LNCAP (cell line): ENCODE measurements at regions not wholly inside any gene's neighbourhood (a gene's known extent, or its start where the extent isn't known, plus 50 kb on each side); places are given as distances from the start of the nearest gene placed in this dataset.

Experiments used
- CTCF ChIP-seq: fragments of 450-650 bp; IDR thresholded peaks from 2 replicates; pipeline ENCODE4 v1.5.1; 2017; ENCODE audit warnings: mild to moderate bottlenecking

DNA sequence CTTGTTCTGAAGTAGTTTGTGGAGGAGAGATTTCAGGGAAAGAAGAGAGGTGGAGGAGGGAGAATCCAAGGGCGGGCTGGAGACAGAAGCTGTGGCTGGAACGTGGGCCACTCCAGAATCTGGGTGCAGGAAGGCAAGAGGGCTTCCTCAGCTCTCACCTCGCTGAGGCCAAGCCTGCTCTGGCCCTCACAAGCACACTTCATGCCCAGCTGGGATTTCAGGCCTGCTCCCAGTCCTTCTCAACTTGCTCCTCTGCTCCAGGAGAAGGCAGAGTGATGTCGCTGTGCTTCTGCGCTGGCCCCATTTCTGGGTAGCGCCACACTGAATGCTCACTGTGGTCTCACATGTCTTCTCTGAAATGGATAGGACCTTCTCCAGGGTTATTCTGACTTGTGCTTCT, 328.8 kb downstream of the FGF9 start:
- TF ChIP-seq CTCF = no peak

DNA sequence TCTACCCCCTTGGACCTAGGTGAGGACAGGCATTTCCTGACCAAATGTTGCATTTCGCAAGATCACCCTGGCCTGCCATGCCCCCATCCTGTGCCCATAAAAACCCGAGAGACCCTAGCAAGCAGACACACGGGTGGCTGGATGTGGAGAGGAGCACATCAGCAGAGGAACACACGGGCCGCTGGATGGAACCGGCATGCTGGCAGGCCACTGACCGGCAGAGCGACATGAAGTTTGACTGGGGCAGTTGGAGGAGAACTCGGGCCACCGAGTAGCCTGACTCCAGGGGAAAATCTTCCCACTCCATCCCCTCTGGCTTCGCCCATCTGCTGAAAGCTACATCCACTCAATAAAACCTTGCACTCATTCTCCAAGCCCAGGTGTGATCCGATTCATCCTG, 329.3 kb downstream of the FGF9 start:
- no peak for TF ChIP-seq CTCF

GRCh38 chr13:22001336-22001735, 330.5 kb downstream of the FGF9 start:
- no peak for TF ChIP-seq CTCF

GRCh38 chr13:22002893-22003292, 332.0 kb downstream of the FGF9 start:
- no peak for TF ChIP-seq CTCF

DNA sequence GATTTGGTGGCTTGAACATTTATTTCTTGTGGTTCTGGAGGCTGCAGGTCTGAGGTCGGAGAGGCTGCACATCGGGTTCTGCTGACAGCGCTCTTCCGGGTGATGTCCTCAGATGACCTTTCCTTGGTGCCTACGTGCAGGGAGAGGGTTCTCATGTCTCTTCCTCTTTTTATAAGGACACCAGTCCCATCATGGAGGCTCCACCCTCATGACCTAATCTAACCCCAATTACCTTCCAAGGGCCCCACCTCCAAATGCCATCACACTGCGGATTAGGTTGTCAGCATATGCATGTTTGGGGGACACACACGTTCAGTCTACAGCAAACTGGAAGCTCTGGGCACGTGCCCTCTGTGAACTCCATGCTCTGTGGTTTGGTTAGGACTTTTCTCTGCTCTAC, 338.6 kb downstream of the FGF9 start:
- TF ChIP-seq CTCF = no peak

- TF ChIP-seq CTCF = no peak
Observed at GRCh38 chr13:22009937-22010336, 339.1 kb downstream of the FGF9 start.

GRCh38 chr13:22012686-22013085, 341.8 kb downstream of the FGF9 start:
- no peak for TF ChIP-seq CTCF

GRCh38 chr13:22014469-22014868, 343.6 kb downstream of the FGF9 start:
- TF ChIP-seq CTCF = no peak
